GM13977 (cell line): ENCODE measurements at regions not wholly inside any gene's neighbourhood (a gene's known extent, or its start where the extent isn't known, plus 50 kb on each side); places are given as distances from the start of the nearest gene placed in this dataset.

ENCODE experiments used
- DNase-seq: peaks from one replicate; pipeline ENCODE4 v3.0.0; 2012; ENCODE audit warnings: low spot score
- in situ Hi-C: fragments of 300-500 bp; cut with MboI; formaldehyde crosslinking; loops from one replicate; pipeline ENCODE4 v1.12.0; 2022; ENCODE audit warnings: low sequenced_read_pairs, low pct_unique_long_range_greater_than_20kb, mixed read lengths, inconsistent platforms; ENCODE audit not compliant: unreplicated experiment
- TF ChIP-seq, protein P1 (sequence below): IDR thresholded peaks from 2 replicates; pipeline ENCODE4 v1.5.1; 2012; ENCODE audit warnings: mild to moderate bottlenecking, control low read depth; ENCODE audit not compliant: insufficient read depth; ENCODE audit errors: extremely low read depth, missing control alignments

DNA sequence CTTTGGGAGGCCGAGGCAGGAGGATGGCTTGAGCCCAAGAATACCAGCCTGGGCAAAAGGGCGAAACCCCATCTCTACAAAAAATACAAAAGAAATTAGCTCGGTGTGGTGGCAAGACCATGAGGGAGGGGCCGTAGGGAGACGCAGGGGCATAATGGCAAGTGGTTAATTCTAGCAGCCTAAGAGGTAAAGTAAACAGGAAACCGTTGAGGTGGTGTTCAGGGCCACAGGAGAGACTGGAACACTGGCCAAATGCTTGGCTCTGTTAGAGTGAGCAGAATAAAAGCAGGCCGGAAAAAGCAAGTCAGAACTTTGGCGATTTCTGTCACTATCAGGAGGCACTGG lies 89.2 kb downstream of the RIPK4 start:
- in situ Hi-C loops: no loop called here
- DNase-seq: no peak
- TF ChIP-seq, protein P1, sequence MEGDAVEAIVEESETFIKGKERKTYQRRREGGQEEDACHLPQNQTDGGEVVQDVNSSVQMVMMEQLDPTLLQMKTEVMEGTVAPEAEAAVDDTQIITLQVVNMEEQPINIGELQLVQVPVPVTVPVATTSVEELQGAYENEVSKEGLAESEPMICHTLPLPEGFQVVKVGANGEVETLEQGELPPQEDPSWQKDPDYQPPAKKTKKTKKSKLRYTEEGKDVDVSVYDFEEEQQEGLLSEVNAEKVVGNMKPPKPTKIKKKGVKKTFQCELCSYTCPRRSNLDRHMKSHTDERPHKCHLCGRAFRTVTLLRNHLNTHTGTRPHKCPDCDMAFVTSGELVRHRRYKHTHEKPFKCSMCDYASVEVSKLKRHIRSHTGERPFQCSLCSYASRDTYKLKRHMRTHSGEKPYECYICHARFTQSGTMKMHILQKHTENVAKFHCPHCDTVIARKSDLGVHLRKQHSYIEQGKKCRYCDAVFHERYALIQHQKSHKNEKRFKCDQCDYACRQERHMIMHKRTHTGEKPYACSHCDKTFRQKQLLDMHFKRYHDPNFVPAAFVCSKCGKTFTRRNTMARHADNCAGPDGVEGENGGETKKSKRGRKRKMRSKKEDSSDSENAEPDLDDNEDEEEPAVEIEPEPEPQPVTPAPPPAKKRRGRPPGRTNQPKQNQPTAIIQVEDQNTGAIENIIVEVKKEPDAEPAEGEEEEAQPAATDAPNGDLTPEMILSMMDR: no peak

DNA sequence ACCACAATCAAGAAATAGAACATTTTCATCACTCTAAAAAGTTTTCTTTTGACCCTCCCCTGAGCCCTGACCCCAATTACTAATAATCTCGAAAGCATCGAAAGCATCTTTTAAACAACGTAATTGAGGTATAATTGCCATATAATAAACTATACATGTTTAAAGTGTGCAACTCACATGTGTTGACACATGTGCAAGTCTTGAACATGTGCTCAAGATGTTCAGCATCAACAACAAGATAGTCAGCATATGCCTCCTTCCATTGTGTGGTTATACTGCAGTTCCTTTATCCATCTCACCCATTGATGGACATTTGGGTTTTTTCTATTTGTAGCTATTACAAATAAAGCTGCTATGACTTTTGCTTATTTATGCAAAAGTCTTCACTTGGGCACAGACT lies 90.7 kb downstream of the RIPK4 start:
- no peak for DNase-seq
- in situ Hi-C loops: no loop called here
- TF ChIP-seq, protein P1: no peak

DNA sequence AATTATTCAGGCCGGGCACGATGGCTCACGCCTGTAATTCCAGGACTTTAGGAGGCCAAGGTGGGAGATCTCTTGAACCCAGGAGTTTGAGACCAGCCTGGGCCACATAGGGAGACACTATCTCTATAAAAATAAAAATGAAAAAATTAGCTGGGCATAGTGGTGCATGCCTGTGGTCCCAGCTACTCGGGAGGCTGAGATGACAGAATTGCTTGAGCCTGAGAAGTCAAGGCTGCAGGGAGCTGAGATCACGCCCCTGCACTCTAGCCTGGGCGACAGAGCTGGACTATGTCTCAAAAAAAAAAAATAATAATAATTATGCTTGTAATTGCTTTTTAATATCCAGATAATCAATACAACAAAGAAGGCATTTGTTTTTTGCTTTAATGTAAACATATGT lies 91.3 kb downstream of the RIPK4 start:
- in situ Hi-C loops: no loop called here
- DNase-seq: no peak
- TF ChIP-seq, protein P1: no peak

DNA sequence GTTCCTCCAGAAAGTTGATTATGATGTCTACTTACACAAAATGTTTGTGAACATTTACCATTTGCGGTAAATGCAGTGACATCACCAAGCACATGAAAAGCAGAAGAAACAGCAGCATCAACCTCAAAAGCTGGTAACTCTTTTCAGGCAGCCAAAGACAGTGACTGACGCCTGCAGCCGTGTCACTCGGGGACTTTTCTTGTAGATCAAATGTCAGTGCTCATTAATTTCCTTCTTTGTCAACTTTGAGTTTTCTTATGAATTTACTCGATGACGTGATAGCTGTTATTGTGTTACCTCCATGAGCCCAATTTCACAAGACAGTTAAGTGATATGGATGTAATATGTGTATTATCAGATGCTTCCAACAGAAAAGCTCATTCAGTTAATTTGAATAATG lies 92.5 kb downstream of the RIPK4 start:
- TF ChIP-seq, protein P1: no peak
- DNase-seq: no peak
- in situ Hi-C loops: no loop called here

DNA sequence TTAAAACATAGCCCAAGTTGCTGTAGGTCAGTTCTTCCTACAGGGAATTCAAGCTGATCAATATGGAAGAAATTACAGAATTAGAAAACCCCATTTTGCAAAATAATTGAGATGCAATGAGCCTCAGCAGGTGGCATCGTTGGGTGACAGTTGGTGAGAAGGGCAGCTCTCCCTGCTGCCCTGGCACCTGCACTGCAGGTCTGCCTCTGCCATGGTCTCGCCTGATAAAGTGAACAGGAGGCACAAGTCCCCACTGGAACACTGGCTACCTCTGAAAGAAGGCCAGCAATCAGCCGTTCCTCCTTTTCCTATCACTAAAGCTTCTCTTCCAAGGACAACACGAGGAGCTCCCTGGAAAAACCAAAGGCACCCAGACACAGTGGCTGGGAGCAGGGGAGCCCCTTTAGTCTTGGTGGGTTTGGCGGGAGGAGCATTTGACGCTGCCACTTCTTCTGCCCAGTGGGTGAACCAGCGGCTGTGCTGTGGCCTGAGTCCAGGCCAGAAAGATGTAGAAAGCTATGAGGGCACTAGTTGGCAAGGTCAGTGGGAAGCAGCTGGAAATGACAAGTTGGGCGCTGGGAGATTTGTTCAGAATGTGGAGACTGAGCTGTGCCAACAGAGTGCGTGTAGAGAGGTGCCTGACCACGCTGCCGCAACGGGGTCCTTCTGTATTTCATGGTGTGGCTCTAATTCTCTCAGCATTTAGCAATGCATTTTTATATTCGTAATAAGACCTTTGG lies 93.1 kb downstream of the RIPK4 start:
- TF ChIP-seq, protein P1: no peak
- in situ Hi-C loops: no loop called here
- no peak for DNase-seq

DNA sequence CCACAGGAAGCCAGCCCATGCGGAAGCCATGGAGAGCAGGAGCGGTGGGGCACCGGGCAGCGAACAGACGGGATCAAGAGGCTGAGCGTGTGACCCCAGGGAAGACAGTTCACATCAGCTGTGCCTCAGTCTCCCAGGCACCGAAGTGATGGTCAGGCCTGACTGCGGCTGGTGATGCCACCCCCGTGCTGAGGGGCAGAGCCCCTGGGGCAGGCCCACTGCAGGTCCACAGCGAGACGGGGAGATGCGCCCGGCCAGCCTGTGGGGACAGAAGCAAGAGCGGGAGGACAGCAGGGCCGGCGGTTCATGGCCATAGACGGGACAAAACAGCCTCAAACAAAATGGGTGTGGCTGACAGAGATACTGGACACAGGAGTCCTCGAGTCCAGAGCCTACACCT lies 93.8 kb downstream of the RIPK4 start:
- TF ChIP-seq, protein P1: no peak
- in situ Hi-C loops: no loop called here
- DNase-seq: no peak
